Naive B cell (primary cell): ENCODE measurements at regions not wholly inside any gene's neighbourhood (a gene's known extent, or its start where the extent isn't known, plus 50 kb on each side); places are given as distances from the start of the nearest gene placed in this dataset.
A peak's percentile ranks its signal among the peaks of the same experiment; 100 is the strongest.

ENCODE experiments used
- ATAC-seq, 2 donors: fragments of 150-1000 bp; cut with Tn5 transposase; 2 replicates each; pipeline ENCODE4 v1.10.0; 2021; ENCODE audit warnings: low read depth in 2 of 2, mild to moderate bottlenecking in 2 of 2, moderate library complexity in 2 of 2
- DNase-seq: peaks from one replicate; pipeline ENCODE4 v3.0.0; 2022
- H3K27ac Mint-ChIP-seq, 6 donors: one replicate each; pipeline ENCODE4 v1.8.0; 2020 to 2022; ENCODE audit warnings: mild to moderate bottlenecking in 6 of 6, mixed read lengths in 6 of 6, moderate library complexity in 5 of 6, inconsistent platforms in 2 of 6
- H3K27me3 Mint-ChIP-seq, 3 donors: one replicate each; pipeline ENCODE4 v1.8.0; 2021 to 2022; ENCODE audit warnings: mixed read lengths in 3 of 3, mild to moderate bottlenecking in 1 of 3
- H3K36me3 Mint-ChIP-seq, 2 donors: one replicate each; pipeline ENCODE4 v1.8.0; 2020 to 2022; ENCODE audit warnings: mixed read lengths in 2 of 2, inconsistent platforms in 1 of 2, mild to moderate bottlenecking in 1 of 2
- H3K4me1 Mint-ChIP-seq, 3 donors: one replicate each; pipeline ENCODE4 v1.8.0; 2020 to 2022; ENCODE audit warnings: mixed read lengths in 3 of 3, inconsistent platforms in 1 of 3, mild to moderate bottlenecking in 1 of 3, moderate library complexity in 1 of 3
- H3K4me3 Mint-ChIP-seq, 8 donors: one replicate each; pipeline ENCODE4 v1.8.0; 2020 to 2022; ENCODE audit warnings: mild to moderate bottlenecking in 8 of 8, mixed read lengths in 8 of 8, moderate library complexity in 8 of 8, inconsistent platforms in 2 of 8
- H3K9me3 Mint-ChIP-seq, 7 donors: one replicate each; pipeline ENCODE4 v1.8.0; 2020 to 2022; ENCODE audit warnings: mixed read lengths in 7 of 7, mild to moderate bottlenecking in 5 of 7, inconsistent platforms in 2 of 7, moderate library complexity in 1 of 7

DNA sequence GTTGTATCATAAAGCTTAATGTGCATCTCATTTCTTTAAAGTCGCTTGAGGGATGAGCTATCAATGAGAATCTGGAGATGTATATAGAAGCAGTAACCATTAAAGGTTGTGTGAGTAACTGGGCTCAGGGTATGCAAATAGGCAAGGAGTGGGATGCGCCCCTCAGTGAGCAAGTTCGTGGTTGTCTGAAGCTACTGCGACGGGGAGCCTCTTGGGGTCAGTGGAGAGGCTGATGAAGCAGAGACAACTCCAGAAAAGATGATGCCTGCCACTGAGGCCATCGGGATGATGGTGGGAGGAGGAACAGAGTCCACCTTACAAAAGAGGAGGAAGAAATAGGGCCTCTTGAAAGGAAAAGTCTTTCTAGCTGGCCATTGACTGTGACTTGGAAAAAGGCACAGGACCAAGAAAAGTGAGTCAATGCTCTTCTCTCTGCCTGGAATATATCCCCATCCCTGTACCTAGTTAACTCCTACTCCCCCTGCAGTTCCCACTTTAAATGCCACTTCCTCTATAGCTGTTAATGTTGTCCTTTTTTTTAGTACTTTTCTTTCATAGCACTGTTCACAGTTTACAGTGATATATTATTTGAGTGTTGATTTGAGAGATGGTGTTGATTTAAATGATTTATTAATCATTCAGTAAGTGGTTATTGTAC, 51.4 kb upstream of the LSM6 start:
- Mint-ChIP-seq H3K4me1 (peaks cover 4 to 7% (median 5%) of the 10 kb centered on the region in 3 donors), H3K36me3 (peaks cover 0 to 9% of the 10 kb centered on the region in 2 donors), H3K4me3 (no peak overlapping the region)

GRCh38 chr4:146123231-146123630, 52.3 kb upstream of the LSM6 start:
- peaks cover 8 to 16% (median 10%) of the 10 kb centered on the region in 3 donors for H3K27me3 Mint-ChIP-seq
- ATAC-seq: no peak
- peaks cover 0 to 11% (median 5%) of the 10 kb centered on the region in 7 donors for H3K9me3 Mint-ChIP-seq
- H3K36me3 Mint-ChIP-seq: peaks cover 0 to 9% of the 10 kb centered on the region in 2 donors
- H3K4me1 Mint-ChIP-seq: peaks cover 4 to 7% (median 5%) of the 10 kb centered on the region in 3 donors
- no peak overlapping the region for H3K4me3 Mint-ChIP-seq
- no peak overlapping the region for H3K27ac Mint-ChIP-seq
- no peak for DNase-seq

More for the DNA sequence above, 51.4 kb upstream of the LSM6 start:
- DNase-seq (no peak), ATAC-seq (peak in 1 of 2 donors; percentile 23)
- peaks cover 10 to 16% (median 12%) of the 10 kb centered on the region in 3 donors for H3K27me3 Mint-ChIP-seq
- no peak overlapping the region for H3K27ac Mint-ChIP-seq
- peaks cover 0 to 9% (median 5%) of the 10 kb centered on the region in 7 donors for H3K9me3 Mint-ChIP-seq

DNA sequence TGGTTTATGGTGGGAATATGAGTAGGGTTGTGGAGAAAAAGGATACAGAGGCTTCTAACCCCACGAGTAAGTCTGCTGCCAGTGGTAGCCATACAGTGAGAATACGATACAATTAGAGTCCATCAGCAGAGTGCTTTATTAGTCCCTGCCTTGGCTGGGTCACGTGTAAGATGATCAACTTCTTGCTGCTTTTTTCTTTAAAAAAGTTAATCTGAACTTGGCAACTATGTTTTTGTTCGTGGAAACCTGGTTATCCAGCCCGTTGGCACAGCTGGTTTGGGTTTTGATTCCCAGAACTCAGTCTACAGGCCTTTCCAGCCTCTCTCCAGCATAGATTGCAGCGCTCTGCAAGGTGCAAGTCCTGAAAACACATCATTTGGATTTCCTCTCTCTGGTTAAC, 53.1 kb upstream of the LSM6 start:
- peaks cover 4 to 7% (median 5%) of the 10 kb centered on the region in 3 donors for H3K4me1 Mint-ChIP-seq
- ATAC-seq (no peak), DNase-seq (no peak)
- H3K36me3 Mint-ChIP-seq: peaks cover 4 to 16% of the 10 kb centered on the region in 2 donors
- peaks cover 0 to 14% (median 5%) of the 10 kb centered on the region in 7 donors for H3K9me3 Mint-ChIP-seq
- H3K4me3 Mint-ChIP-seq: no peak overlapping the region
- H3K27me3 Mint-ChIP-seq: peaks cover 8 to 22% (median 15%) of the 10 kb centered on the region in 3 donors
- no peak overlapping the region for H3K27ac Mint-ChIP-seq

- Mint-ChIP-seq H3K4me3 (no peak overlapping the region), H3K27me3 (peaks cover 8 to 28% (median 21%) of the 10 kb centered on the region in 3 donors), H3K36me3 (peaks cover 4 to 22% of the 10 kb centered on the region in 2 donors), H3K27ac (peak overlapping the region in 1 of 6 donors; percentile 20), H3K4me1 (peaks cover 4 to 7% (median 5%) of the 10 kb centered on the region in 3 donors), H3K9me3 (peaks cover 1 to 16% (median 5%) of the 10 kb centered on the region in 7 donors)
- ATAC-seq (no peak), DNase-seq (no peak)
Measured at GRCh38 chr4:146121757-146122156, 53.8 kb upstream of the LSM6 start.

DNA sequence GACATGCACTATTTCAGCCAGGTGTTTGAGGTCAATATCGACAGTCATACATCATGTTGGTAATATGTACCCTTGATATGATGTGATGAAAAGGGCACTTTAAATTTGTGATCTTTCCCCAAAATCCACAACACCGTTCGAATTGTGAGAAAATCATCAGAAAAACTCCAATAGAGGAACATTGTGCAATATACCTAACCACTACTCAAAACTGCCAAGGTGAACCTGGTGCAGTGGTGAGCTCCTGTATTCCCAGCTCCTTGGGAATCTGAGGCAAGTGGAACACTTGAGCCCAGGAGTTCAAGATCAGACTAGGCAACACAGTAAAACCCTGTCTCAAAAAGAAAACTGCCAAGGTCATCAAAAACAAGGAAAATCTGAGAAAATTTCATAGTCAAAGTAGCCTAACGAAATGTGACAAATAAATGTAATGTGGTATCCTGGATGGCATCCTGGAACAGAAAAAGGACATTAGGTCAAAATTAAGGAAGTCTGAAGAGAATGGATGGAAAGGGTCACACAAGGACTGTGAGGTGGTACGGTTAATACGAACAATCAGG, 55.6 kb upstream of the LSM6 start:
- Mint-ChIP-seq H3K27me3 (peaks cover 8 to 45% (median 32%) of the 10 kb centered on the region in 3 donors), H3K36me3 (peaks cover 4 to 29% of the 10 kb centered on the region in 2 donors), H3K27ac (no peak overlapping the region), H3K4me3 (no peak overlapping the region), H3K9me3 (peaks cover 0 to 12% (median 4%) of the 10 kb centered on the region in 7 donors), H3K4me1 (peaks cover 4 to 7% (median 5%) of the 10 kb centered on the region in 3 donors)
- no peak for DNase-seq
- ATAC-seq: no peak

GRCh38 chr4:146114066-146114465, 61.5 kb upstream of the LSM6 start:
- DNase-seq (no peak), ATAC-seq (no peak)
- Mint-ChIP-seq H3K27me3 (peaks cover 0 to 46% (median 27%) of the 10 kb centered on the region in 3 donors), H3K4me1 (peaks cover 27 to 37% (median 33%) of the 10 kb centered on the region in 3 donors), H3K9me3 (peaks cover 0 to 12% (median 4%) of the 10 kb centered on the region in 7 donors), H3K27ac (no peak overlapping the region), H3K36me3 (peaks cover 4 to 36% of the 10 kb centered on the region in 2 donors), H3K4me3 (no peak overlapping the region)

- ATAC-seq (no peak), DNase-seq (no peak)
- H3K36me3 Mint-ChIP-seq: peaks cover 4 to 36% of the 10 kb centered on the region in 2 donors
- H3K4me3 Mint-ChIP-seq: no peak overlapping the region
- peaks cover 0 to 9% (median 4%) of the 10 kb centered on the region in 7 donors for H3K9me3 Mint-ChIP-seq
- no peak overlapping the region for H3K27ac Mint-ChIP-seq
- peaks cover 0 to 46% (median 27%) of the 10 kb centered on the region in 3 donors for H3K27me3 Mint-ChIP-seq
- H3K4me1 Mint-ChIP-seq: peaks cover 27 to 37% (median 33%) of the 10 kb centered on the region in 3 donors
Measured at GRCh38 chr4:146113171-146113570, 62.3 kb upstream of the LSM6 start.

GRCh38 chr4:146112389-146112788, 63.1 kb upstream of the LSM6 start:
- ATAC-seq (no peak), DNase-seq (peak; percentile 5)
- peaks cover 27 to 37% (median 33%) of the 10 kb centered on the region in 3 donors for H3K4me1 Mint-ChIP-seq
- H3K9me3 Mint-ChIP-seq: peaks cover 0 to 7% (median 2%) of the 10 kb centered on the region in 7 donors
- H3K27me3 Mint-ChIP-seq: peaks cover 0 to 40% (median 22%) of the 10 kb centered on the region in 3 donors
- peak overlapping the region in 1 of 6 donors; percentile 54 for H3K27ac Mint-ChIP-seq
- H3K36me3 Mint-ChIP-seq: peaks cover 0 to 29% of the 10 kb centered on the region in 2 donors
- peak overlapping the region in 3 of 8 donors; percentile 31 to 73 (median 48) for H3K4me3 Mint-ChIP-seq

GRCh38 chr4:146110871-146111485, 64.5 kb upstream of the LSM6 start:
- DNase-seq (peak; percentile 23), ATAC-seq (peak; percentile 79 to 85)
- peaks cover 27 to 37% (median 33%) of the 10 kb centered on the region in 3 donors for H3K4me1 Mint-ChIP-seq
- peaks cover 0 to 17% of the 10 kb centered on the region in 2 donors for H3K36me3 Mint-ChIP-seq
- peak overlapping the region in 3 of 6 donors; percentile 3 to 88 (median 41) for H3K27ac Mint-ChIP-seq
- peaks cover 0 to 3% (median 0%) of the 10 kb centered on the region in 7 donors for H3K9me3 Mint-ChIP-seq
- peaks cover 0 to 27% (median 14%) of the 10 kb centered on the region in 3 donors for H3K27me3 Mint-ChIP-seq
- H3K4me3 Mint-ChIP-seq: peak overlapping the region in 6 of 8 donors; percentile 3 to 67 (median 38)

GRCh38 chr4:146108756-146109155, 66.8 kb upstream of the LSM6 start:
- no peak overlapping the region for H3K27ac Mint-ChIP-seq
- no peaks in the 10 kb centered on the region for H3K9me3 Mint-ChIP-seq
- H3K4me3 Mint-ChIP-seq: no peak overlapping the region
- DNase-seq (no peak), ATAC-seq (no peak)
- H3K4me1 Mint-ChIP-seq: peaks cover 26 to 37% (median 33%) of the 10 kb centered on the region in 3 donors
- peaks cover 0 to 6% of the 10 kb centered on the region in 2 donors for H3K36me3 Mint-ChIP-seq
- H3K27me3 Mint-ChIP-seq: peaks cover 0 to 19% (median 5%) of the 10 kb centered on the region in 3 donors

GRCh38 chr4:146107587-146108240, 67.8 kb upstream of the LSM6 start:
- Mint-ChIP-seq H3K4me3 (no peak overlapping the region), H3K36me3 (no peaks in the 10 kb centered on the region), H3K27ac (no peak overlapping the region), H3K4me1 (peaks cover 16 to 28% (median 25%) of the 10 kb centered on the region in 3 donors), H3K9me3 (no peaks in the 10 kb centered on the region), H3K27me3 (peaks cover 0 to 17% (median 0%) of the 10 kb centered on the region in 3 donors)
- ATAC-seq (no peak), DNase-seq (no peak)

GRCh38 chr4:146105464-146105863, 70.1 kb upstream of the LSM6 start:
- DNase-seq (no peak), ATAC-seq (no peak)
- no peak overlapping the region for H3K4me3 Mint-ChIP-seq
- H3K27ac Mint-ChIP-seq: peak overlapping the region in 1 of 6 donors; percentile 59
- peaks cover 0 to 7% (median 0%) of the 10 kb centered on the region in 7 donors for H3K9me3 Mint-ChIP-seq
- H3K36me3 Mint-ChIP-seq: no peaks in the 10 kb centered on the region
- peaks cover 8 to 14% (median 9%) of the 10 kb centered on the region in 3 donors for H3K4me1 Mint-ChIP-seq
- peaks cover 0 to 16% (median 7%) of the 10 kb centered on the region in 3 donors for H3K27me3 Mint-ChIP-seq

GRCh38 chr4:146104541-146104940, 71.0 kb upstream of the LSM6 start:
- Mint-ChIP-seq H3K27me3 (peaks cover 0 to 16% (median 7%) of the 10 kb centered on the region in 3 donors), H3K4me1 (peaks cover 3 to 7% (median 4%) of the 10 kb centered on the region in 3 donors), H3K36me3 (no peaks in the 10 kb centered on the region), H3K9me3 (peaks cover 0 to 7% (median 0%) of the 10 kb centered on the region in 7 donors), H3K4me3 (no peak overlapping the region), H3K27ac (no peak overlapping the region)
- no peak for DNase-seq
- ATAC-seq: no peak
